Endothelial cell of umbilical vein (primary cell): ENCODE measurements at regions not wholly inside any gene's neighbourhood (a gene's known extent, or its start where the extent isn't known, plus 50 kb on each side); places are given as distances from the start of the nearest gene placed in this dataset.

Source experiments
- EZH2 ChIP-seq: IDR thresholded peaks from 2 replicates; pipeline ENCODE4 v1.6.1; 2012; ENCODE audit warnings: borderline replicate concordance, low read depth, mild to moderate bottlenecking, moderate library complexity, low read length, inconsistent platforms; ENCODE audit not compliant: severe bottlenecking
- GATA2 ChIP-seq: IDR thresholded peaks from 2 replicates; pipeline ENCODE4 v1.7.0; 2011; ENCODE audit warnings: low read depth, mild to moderate bottlenecking, moderate library complexity, mixed read lengths, low read length; ENCODE audit not compliant: insufficient read length, insufficient read depth
- POLR2AphosphoS5 ChIP-seq: IDR thresholded peaks from 2 replicates; pipeline ENCODE4 v1.6.1; 2012; ENCODE audit warnings: low read depth, mild to moderate bottlenecking, control low read depth, low read length, moderate library complexity; ENCODE audit not compliant: insufficient read depth
- TF ChIP-seq, protein P1 (sequence below), 2 donors: IDR thresholded peaks; 1 replicate in 1 of 2; 2 replicates in 1 of 2; pipeline ENCODE4 v1.5.1; 2011; ENCODE audit warnings: low read length in 2 of 2, mild to moderate bottlenecking in 2 of 2, moderate library complexity in 2 of 2, control low read depth in 1 of 2, inconsistent platforms in 1 of 2, low read depth in 1 of 2; ENCODE audit not compliant: insufficient read depth in 1 of 2; ENCODE audit errors: extremely low read depth in 1 of 2
- TF ChIP-seq, protein P2 (sequence below): IDR thresholded peaks from 2 replicates; pipeline ENCODE4 v1.6.1; 2011; ENCODE audit not compliant: insufficient read depth, insufficient read length

DNA sequence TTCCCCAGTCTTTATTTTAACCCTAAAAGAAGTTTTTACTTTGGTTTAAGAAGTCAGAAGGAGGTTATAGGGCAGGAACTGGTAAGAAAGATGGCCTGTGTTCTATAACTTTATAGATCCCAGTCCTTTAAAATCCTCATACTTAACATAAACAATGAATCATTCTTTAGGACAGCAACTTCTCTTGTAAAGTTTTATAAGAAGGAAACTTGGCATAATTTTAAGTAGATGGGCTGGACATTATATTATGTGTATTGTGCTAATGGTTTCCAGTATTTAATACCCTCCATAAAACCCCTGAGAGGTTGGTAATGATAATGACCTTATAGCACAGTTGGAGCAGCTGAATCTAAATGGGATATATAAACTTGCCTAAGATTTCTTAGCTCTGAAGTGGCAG is 247.2 kb downstream of the FAM170A start:
- no peak for TF ChIP-seq POLR2AphosphoS5
- TF ChIP-seq, protein P1, sequence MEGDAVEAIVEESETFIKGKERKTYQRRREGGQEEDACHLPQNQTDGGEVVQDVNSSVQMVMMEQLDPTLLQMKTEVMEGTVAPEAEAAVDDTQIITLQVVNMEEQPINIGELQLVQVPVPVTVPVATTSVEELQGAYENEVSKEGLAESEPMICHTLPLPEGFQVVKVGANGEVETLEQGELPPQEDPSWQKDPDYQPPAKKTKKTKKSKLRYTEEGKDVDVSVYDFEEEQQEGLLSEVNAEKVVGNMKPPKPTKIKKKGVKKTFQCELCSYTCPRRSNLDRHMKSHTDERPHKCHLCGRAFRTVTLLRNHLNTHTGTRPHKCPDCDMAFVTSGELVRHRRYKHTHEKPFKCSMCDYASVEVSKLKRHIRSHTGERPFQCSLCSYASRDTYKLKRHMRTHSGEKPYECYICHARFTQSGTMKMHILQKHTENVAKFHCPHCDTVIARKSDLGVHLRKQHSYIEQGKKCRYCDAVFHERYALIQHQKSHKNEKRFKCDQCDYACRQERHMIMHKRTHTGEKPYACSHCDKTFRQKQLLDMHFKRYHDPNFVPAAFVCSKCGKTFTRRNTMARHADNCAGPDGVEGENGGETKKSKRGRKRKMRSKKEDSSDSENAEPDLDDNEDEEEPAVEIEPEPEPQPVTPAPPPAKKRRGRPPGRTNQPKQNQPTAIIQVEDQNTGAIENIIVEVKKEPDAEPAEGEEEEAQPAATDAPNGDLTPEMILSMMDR (IDR thresholded peaks at IDR 0.05; ENCODE audit: extremely low read depth in 1 of 2, insufficient read depth in 1 of 2, low read depth in 1 of 2, low read length in 2 of 2): no peak
- TF ChIP-seq GATA2: no peak
- TF ChIP-seq EZH2: no peak
- TF ChIP-seq, protein P2, sequence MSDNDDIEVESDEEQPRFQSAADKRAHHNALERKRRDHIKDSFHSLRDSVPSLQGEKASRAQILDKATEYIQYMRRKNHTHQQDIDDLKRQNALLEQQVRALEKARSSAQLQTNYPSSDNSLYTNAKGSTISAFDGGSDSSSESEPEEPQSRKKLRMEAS: no peak
